GM21423 (cell line): ENCODE measurements at regions not wholly inside any gene's neighbourhood (a gene's known extent, or its start where the extent isn't known, plus 50 kb on each side); places are given as distances from the start of the nearest gene placed in this dataset.

Source experiments
- ATAC-seq: cut with Tn5 transposase; IDR thresholded peaks from one replicate; pipeline ENCODE4 v1.9.1; 2021; ENCODE audit warnings: mild to moderate bottlenecking, moderate library complexity; ENCODE audit not compliant: unreplicated experiment

DNA sequence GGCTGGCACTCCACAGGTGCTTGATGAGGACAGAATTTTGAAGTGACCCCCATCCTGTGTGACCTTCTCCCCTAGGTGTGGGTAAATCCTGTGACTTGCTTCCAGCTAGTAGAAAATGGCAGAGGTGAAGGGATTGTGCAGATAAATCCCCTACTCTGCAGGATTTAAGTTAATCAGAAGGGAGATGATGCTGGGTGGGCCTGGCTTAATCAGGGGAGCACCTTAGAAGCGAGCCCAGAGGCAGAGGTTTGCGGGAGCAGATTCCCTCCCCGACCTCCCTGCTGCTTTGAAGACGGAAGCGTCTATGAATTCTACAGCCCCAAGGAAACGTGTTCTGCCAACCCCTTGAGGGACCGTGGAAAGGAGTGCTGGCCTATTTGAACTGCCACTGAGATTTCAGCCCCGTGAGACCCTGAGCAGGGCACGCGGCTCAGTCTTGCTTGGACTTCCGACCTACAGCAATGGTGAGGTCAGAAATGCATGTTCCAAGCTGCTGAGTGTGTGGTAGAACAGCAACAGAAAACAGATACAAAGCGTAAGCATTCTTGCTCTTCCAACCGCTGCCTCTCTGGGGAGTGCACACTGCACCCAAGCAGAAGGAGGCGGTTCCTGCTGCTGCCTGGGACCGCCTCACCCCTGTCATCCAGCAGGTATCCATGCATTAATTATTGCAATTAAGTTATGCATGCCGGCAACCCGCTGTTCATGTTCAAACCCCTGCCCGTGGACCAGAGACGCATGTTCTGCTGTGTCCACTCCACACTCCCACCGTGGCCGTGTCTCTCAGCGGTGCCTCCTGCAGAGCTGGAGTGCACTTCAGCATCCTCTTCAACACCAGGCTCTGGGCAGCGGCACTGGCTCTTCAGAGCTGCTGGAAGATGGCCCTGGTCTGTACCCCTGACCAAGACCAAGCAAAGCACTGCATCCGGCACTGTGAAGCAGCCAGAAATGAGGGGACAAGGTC lies 54.6 kb upstream of the RXRA start:
- no peak for ATAC-seq

DNA sequence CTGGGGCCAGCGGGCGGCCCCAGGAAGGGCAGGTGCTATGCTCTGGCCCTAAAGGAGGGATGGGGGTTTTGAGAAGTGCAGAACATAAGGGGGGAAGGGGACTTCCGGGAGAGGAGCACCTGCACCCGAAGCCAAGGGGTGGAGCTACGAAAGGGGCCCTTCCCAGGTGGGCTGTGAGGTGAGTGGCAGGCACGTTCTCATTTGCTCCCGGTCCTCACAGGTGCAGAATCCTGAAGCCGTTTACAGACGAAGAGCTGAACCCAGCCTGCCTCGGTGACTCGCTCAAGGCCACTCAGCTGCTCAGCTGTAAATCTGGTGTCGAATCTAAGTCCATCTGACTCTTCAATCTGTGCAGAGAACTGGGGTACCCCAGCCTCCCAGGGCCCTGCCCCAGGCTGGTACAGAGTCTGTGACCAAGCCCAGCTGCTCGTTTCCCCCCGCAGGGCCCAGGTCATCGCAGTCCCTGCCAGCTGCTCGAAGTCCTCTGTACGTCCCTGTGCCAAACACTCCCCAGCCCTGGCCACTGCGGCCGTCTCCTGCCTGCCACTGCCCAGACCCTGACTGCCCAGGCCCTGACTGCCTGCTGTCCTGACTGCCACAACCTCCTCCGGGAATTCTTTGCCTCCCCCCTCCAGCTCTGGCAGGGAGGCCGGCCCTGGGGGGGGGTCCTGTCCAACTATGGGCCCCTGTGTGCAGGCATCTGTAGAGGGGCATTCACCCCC lies 53.8 kb upstream of the RXRA start:
- ATAC-seq = no peak

DNA sequence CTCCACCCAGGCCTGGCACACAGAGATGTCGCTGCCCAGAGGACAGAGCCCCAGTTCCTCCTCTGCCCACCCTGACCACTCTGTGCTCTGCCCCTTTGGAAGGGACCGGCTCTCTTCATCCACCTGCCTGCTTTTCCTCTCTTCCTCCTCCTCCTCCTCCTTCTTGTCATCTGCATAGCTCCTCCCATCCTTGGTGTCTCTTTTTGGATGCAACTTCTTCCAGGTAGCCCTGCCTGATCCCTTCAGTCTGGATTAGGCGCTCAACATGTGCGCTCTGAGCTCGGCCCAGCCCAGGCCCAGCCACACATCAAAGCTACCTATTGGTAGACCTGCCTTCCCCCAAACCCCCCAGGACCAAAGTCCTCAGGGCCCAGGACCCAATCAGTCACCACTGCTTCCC lies 52.6 kb upstream of the RXRA start:
- ATAC-seq = no peak

DNA sequence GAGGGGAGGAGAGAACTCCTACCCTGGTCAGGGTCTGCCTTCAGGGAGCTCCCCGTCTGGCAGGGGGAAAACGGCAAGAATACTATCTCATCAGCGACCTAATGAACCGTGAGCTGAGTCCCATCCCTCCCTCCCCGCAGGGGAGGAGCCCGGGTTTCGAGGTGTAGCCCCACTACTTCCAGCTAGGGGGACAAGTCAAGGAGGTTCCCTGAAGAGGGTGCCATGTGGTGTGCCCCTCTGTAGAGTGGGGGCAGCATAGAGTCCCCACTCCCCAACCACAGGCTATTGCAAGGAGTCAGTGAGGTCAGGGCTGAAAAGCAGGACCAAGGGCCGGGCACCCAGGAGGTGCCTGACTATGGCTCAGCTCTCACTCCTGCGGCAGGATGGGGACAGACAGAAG lies 50.9 kb upstream of the RXRA start:
- no peak for ATAC-seq

DNA sequence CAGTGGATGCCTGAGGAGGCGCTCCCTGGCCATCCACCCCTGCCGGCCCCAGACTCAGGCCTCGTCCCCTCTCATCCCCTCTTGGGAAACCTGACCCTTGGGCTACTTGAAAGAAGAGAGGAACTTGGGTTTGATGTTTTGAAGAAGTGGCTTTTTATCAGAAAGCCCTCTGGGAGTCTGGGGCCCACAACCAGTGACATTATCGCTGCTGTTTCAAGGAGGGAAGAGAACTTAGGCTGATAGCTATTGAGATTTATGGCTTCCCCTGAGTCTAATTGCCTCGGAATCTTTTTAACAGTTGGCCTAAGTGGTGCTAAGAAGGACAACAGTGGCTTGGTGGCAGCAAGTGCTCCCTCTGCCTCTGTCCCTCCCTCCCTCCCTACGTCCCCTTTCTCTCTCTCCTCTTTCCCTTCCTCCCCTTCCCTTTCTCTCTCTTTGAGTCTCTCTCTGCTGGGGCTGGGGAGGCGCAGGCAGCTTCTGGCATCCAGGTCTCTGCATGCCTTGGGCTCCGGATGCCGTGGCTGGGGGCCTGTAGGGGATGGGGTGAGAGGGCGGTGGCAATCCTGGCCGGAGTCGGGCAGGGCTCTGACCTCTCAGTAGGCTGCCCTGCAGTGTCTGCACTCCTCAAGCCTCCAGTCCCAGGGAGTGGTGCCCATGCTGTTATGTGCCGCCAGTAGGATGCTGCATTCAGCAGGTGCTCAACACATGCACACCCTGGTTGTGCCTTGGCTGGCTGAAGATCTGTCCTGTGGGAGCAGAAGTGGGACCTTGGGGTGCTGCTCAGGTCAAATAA lies 49.6 kb upstream of the RXRA start:
- ATAC-seq = no peak
